GM12878 (cell line): ENCODE measurements at regions not wholly inside any gene's neighbourhood (a gene's known extent, or its start where the extent isn't known, plus 50 kb on each side); places are given as distances from the start of the nearest gene placed in this dataset.

Source experiments
- ATAC-seq: fragments of 200-7000 bp; cut with Tn5 transposase; 3 replicates; pipeline ENCODE4 v1.9.1; 2020; ENCODE audit warnings: mild to moderate bottlenecking, moderate library complexity
- BruUV-seq: library from RNA; stranded (reverse); fragments of 400-500 nt; replicated peaks from 2 replicates; lab custom pipeline; 2021; lab: Mats Ljungman, UMichigan
- CTCF ChIA-PET: fragments of 300-600 bp; sonication (Branson Sonifier 250); formaldehyde crosslinking; extraction: SDS; loops from one replicate; lab custom pipeline; 2021; ENCODE audit warnings: inconsistent platforms; lab: Yijun Ruan, JAX
- POLR2A ChIA-PET: fragments of 350-600 bp; formaldehyde crosslinking; extraction: SDS; loops from one replicate; lab custom pipeline; 2021; ENCODE audit warnings: inconsistent platforms; lab: Charles Lee
- RAD21 ChIA-PET: fragments of 300-600 bp; sonication (Branson Sonifier 250); formaldehyde crosslinking; loops from one replicate; lab custom pipeline; 2023; ENCODE audit warnings: antibody characterized with exemption; ENCODE audit not compliant: unreplicated experiment; lab: Charles Lee
- SMC1A ChIA-PET: fragments of 300-600 bp; sonication (Branson Sonifier 250); formaldehyde crosslinking; loops from one replicate; lab custom pipeline; 2023; ENCODE audit not compliant: unreplicated experiment, uncharacterized antibody; lab: Charles Lee
- DNase-seq: peaks from one replicate; pipeline ENCODE4 v3.0.0-alpha.2; 2011; ENCODE audit warnings: low read depth, low spot score
- FAIRE-seq: peaks from 3 replicates; lab custom pipeline; 2011; peaks lifted over from hg19 to GRCh38; lab: Jason Lieb, UNC
- H2AFZ ChIP-seq: 2 replicates; pipeline ENCODE4 v1.6.0; 2011; ENCODE audit warnings: low read depth, low read length, control low read depth; ENCODE audit not compliant: control insufficient read depth
- H3K27ac ChIP-seq: 2 replicates; pipeline ENCODE4 v1.5.1; 2011; ENCODE audit warnings: control low read depth; ENCODE audit not compliant: control insufficient read depth, insufficient read depth
- H3K27me3 ChIP-seq, 2 experiments: replicated peaks in 1 of 2; 2 replicates each; pipeline versions ENCODE4 v1.6.0 to v1.6.1; 2011; ENCODE audit warnings: low read length in 1 of 2; ENCODE audit not compliant: control insufficient read depth in 2 of 2, insufficient read depth in 2 of 2
- H3K36me3 ChIP-seq, 2 experiments: 2 replicates each; pipeline ENCODE4 v1.5.1; 2011; ENCODE audit warnings: low read length in 1 of 2; ENCODE audit not compliant: control insufficient read depth in 2 of 2, insufficient read depth in 2 of 2
- H3K4me1 ChIP-seq: 2 replicates; pipeline ENCODE4 v1.6.1; 2011; ENCODE audit warnings: mild to moderate bottlenecking, low read length, moderate library complexity, mixed read lengths; ENCODE audit not compliant: control insufficient read depth, insufficient read depth
- H3K4me2 ChIP-seq: 2 replicates; pipeline ENCODE4 v1.6.0; 2011; ENCODE audit warnings: control low read depth; ENCODE audit not compliant: control insufficient read depth, insufficient read depth
- H3K4me3 ChIP-seq: fragments of 200-600 bp; sonication (generic); 2 replicates; pipeline ENCODE4 v1.5.1; 2016
- H3K79me2 ChIP-seq: 2 replicates; pipeline ENCODE4 v1.6.0; 2011; ENCODE audit warnings: low read length; ENCODE audit not compliant: control insufficient read depth, insufficient read depth
- H3K9ac ChIP-seq: 2 replicates; pipeline ENCODE4 v1.8.0; 2011; ENCODE audit warnings: low read length, control low read depth, mixed read lengths; ENCODE audit not compliant: control insufficient read depth, insufficient read depth
- H3K9me3 ChIP-seq: replicated peaks from 3 replicates; pipeline ENCODE4 v1.5.1; 2011; ENCODE audit warnings: mild to moderate bottlenecking, low read length; ENCODE audit not compliant: control insufficient read depth, insufficient read depth
- H4K20me1 ChIP-seq: 2 replicates; pipeline ENCODE4 v1.6.0; 2011; ENCODE audit not compliant: control insufficient read depth, insufficient read depth
- CBFB ChIP-seq: IDR thresholded peaks from 2 replicates; pipeline ENCODE4 v1.6.1; 2016; ENCODE audit warnings: antibody characterized with exemption, low read depth
- CBX5 ChIP-seq: sonication (generic); IDR thresholded peaks from 2 replicates; pipeline ENCODE4 v1.6.1; 2016; ENCODE audit warnings: low read depth, moderate library complexity, mild to moderate bottlenecking, inconsistent platforms
- ELK1 ChIP-seq: IDR thresholded peaks from 2 replicates; pipeline ENCODE4 v1.6.1; 2012; ENCODE audit warnings: low read depth, low read length, improper control_type of control experiment
- GABPA ChIP-seq: IDR thresholded peaks from 2 replicates; pipeline ENCODE4 v1.6.1; 2014; ENCODE audit warnings: antibody characterized with exemption, low read depth, mild to moderate bottlenecking, inconsistent platforms
- IKZF1 ChIP-seq: fragments of 450-650 bp; conservative IDR thresholded peaks from 2 replicates; pipeline ENCODE4 v1.6.1; 2017; ENCODE audit warnings: antibody characterized with exemption, mild to moderate bottlenecking
- PML ChIP-seq: IDR thresholded peaks from 2 replicates; pipeline ENCODE4 v1.6.1; 2012; ENCODE audit warnings: low read length, inconsistent platforms
- POLR2AphosphoS5 ChIP-seq: IDR thresholded peaks from 2 replicates; pipeline ENCODE4 v1.6.1; 2011; ENCODE audit warnings: mild to moderate bottlenecking, low read length, inconsistent platforms
- SMAD5 ChIP-seq: IDR thresholded peaks from 2 replicates; pipeline ENCODE4 v1.6.1; 2016; ENCODE audit warnings: antibody characterized with exemption, low read depth
- YY1 ChIP-seq: IDR thresholded peaks from 2 replicates; pipeline ENCODE4 v1.6.1; 2011; ENCODE audit warnings: low read depth, mild to moderate bottlenecking, low read length
- ZNF24 ChIP-seq: fragments of 450-650 bp; IDR thresholded peaks from 2 replicates; pipeline ENCODE4 v1.6.1; 2017; ENCODE audit warnings: antibody characterized with exemption, mild to moderate bottlenecking
- ZSCAN29 ChIP-seq: fragments of 450-650 bp; IDR thresholded peaks from 2 replicates; pipeline ENCODE4 v1.6.1; 2017; ENCODE audit warnings: mild to moderate bottlenecking, moderate library complexity
- WGBS: methylation state at CpG from one replicate; pipeline ENCODE4 v1.1.6; 2016; ENCODE audit warnings: low lambda C conversion rate; ENCODE audit not compliant: insufficient replicate concordance, insufficient coverage; ENCODE audit errors: missing lambda C conversion rate; 5-methylcytosine and 5-hydroxymethylcytosine counted together
- in situ Hi-C: fragments of 300-500 bp; cut with MboI; formaldehyde crosslinking; loops from 9 replicates; pipeline ENCODE4 v1.14.3; 2018; ENCODE audit warnings: mixed read lengths
- intact Hi-C: fragments of 100-400 bp; cut with micrococcal nuclease; formaldehyde crosslinking; loops from one replicate; pipeline ENCODE4 v1.14.2; 2022; ENCODE audit not compliant: unreplicated experiment
- TF ChIP-seq, protein P1 (sequence below): fragments of 150-350 bp; IDR thresholded peaks from 2 replicates; pipeline ENCODE4 v1.6.1; 2014; ENCODE audit warnings: mild to moderate bottlenecking, low read depth, low read length
- TF ChIP-seq, protein P2 (sequence below): IDR thresholded peaks from 2 replicates; pipeline ENCODE4 v1.6.1; 2012; ENCODE audit warnings: mild to moderate bottlenecking, low read depth, low read length
- TF ChIP-seq, protein P3 (sequence below): fragments of 450-650 bp; formaldehyde crosslinking; IDR thresholded peaks from 2 replicates; pipeline ENCODE4 v1.4.0; 2020; ENCODE audit warnings: mild to moderate bottlenecking, moderate library complexity

GRCh38 chr5:18354828-18355227, 720.6 kb downstream of the TAF11L14 start:
- Histone ChIP-seq H3K4me3 (no peak overlapping the region), H3K27ac (no peak overlapping the region), H3K79me2 (no peaks in the 10 kb centered on the region), H4K20me1 (no peaks in the 10 kb centered on the region), H3K9me3 (no peaks in the 10 kb centered on the region), H3K4me1 (no peaks in the 10 kb centered on the region), H3K27me3 (no peaks in the 10 kb centered on the region), H3K9ac (no peak overlapping the region), H3K4me2 (no peak overlapping the region), H2AFZ (no peak overlapping the region), H3K36me3 (no peaks in the 10 kb centered on the region)
- no peak for ATAC-seq
- POLR2A ChIA-PET: no interaction called here
- no peak for DNase-seq
- CTCF ChIA-PET: no interaction called here
- WGBS: 53% methylated on average over 3 of the region's 3 CpGs
- no TSS peak for BruUV-seq
- in situ Hi-C loops: no loop called here
- RAD21 ChIA-PET: no interaction called here
- SMC1A ChIA-PET: no interaction called here
- intact Hi-C loops: no loop called here
- no peak for FAIRE-seq
- TF ChIP-seq, protein P1, sequence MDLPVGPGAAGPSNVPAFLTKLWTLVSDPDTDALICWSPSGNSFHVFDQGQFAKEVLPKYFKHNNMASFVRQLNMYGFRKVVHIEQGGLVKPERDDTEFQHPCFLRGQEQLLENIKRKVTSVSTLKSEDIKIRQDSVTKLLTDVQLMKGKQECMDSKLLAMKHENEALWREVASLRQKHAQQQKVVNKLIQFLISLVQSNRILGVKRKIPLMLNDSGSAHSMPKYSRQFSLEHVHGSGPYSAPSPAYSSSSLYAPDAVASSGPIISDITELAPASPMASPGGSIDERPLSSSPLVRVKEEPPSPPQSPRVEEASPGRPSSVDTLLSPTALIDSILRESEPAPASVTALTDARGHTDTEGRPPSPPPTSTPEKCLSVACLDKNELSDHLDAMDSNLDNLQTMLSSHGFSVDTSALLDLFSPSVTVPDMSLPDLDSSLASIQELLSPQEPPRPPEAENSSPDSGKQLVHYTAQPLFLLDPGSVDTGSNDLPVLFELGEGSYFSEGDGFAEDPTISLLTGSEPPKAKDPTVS: no peak
- no peak for TF ChIP-seq ZSCAN29
- TF ChIP-seq IKZF1: no peak
- no peak for TF ChIP-seq ELK1
- TF ChIP-seq CBFB: no peak
- TF ChIP-seq ZNF24: no peak
- TF ChIP-seq, protein P2, sequence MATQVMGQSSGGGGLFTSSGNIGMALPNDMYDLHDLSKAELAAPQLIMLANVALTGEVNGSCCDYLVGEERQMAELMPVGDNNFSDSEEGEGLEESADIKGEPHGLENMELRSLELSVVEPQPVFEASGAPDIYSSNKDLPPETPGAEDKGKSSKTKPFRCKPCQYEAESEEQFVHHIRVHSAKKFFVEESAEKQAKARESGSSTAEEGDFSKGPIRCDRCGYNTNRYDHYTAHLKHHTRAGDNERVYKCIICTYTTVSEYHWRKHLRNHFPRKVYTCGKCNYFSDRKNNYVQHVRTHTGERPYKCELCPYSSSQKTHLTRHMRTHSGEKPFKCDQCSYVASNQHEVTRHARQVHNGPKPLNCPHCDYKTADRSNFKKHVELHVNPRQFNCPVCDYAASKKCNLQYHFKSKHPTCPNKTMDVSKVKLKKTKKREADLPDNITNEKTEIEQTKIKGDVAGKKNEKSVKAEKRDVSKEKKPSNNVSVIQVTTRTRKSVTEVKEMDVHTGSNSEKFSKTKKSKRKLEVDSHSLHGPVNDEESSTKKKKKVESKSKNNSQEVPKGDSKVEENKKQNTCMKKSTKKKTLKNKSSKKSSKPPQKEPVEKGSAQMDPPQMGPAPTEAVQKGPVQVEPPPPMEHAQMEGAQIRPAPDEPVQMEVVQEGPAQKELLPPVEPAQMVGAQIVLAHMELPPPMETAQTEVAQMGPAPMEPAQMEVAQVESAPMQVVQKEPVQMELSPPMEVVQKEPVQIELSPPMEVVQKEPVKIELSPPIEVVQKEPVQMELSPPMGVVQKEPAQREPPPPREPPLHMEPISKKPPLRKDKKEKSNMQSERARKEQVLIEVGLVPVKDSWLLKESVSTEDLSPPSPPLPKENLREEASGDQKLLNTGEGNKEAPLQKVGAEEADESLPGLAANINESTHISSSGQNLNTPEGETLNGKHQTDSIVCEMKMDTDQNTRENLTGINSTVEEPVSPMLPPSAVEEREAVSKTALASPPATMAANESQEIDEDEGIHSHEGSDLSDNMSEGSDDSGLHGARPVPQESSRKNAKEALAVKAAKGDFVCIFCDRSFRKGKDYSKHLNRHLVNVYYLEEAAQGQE: no peak
- TF ChIP-seq, protein P3, sequence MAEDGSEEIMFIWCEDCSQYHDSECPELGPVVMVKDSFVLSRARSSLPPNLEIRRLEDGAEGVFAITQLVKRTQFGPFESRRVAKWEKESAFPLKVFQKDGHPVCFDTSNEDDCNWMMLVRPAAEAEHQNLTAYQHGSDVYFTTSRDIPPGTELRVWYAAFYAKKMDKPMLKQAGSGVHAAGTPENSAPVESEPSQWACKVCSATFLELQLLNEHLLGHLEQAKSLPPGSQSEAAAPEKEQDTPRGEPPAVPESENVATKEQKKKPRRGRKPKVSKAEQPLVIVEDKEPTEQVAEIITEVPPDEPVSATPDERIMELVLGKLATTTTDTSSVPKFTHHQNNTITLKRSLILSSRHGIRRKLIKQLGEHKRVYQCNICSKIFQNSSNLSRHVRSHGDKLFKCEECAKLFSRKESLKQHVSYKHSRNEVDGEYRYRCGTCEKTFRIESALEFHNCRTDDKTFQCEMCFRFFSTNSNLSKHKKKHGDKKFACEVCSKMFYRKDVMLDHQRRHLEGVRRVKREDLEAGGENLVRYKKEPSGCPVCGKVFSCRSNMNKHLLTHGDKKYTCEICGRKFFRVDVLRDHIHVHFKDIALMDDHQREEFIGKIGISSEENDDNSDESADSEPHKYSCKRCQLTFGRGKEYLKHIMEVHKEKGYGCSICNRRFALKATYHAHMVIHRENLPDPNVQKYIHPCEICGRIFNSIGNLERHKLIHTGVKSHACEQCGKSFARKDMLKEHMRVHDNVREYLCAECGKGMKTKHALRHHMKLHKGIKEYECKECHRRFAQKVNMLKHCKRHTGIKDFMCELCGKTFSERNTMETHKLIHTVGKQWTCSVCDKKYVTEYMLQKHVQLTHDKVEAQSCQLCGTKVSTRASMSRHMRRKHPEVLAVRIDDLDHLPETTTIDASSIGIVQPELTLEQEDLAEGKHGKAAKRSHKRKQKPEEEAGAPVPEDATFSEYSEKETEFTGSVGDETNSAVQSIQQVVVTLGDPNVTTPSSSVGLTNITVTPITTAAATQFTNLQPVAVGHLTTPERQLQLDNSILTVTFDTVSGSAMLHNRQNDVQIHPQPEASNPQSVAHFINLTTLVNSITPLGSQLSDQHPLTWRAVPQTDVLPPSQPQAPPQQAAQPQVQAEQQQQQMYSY (CRISPR knock-in tag): no peak
- TF ChIP-seq CBX5: no peak
- TF ChIP-seq POLR2AphosphoS5: no peak
- no peak for TF ChIP-seq SMAD5
- TF ChIP-seq GABPA: no peak
- no peak for TF ChIP-seq PML
- TF ChIP-seq YY1: no peak
